Fibroblast of villous mesenchyme (primary cell): ENCODE measurements at regions not wholly inside any gene's neighbourhood (a gene's known extent, or its start where the extent isn't known, plus 50 kb on each side); places are given as distances from the start of the nearest gene placed in this dataset.
A peak's percentile ranks its signal among the peaks of the same experiment; 100 is the strongest.

Experiments used
- DNase-seq: peaks from one replicate; pipeline ENCODE4 v3.0.0-alpha.2; 2010; ENCODE audit warnings: low read depth
- H3K4me3 ChIP-seq: 2 replicates; pipeline ENCODE4 v1.5.1; 2011; ENCODE audit warnings: low read depth, mild to moderate bottlenecking, low read length
- TF ChIP-seq, protein P1 (sequence below): IDR thresholded peaks from 2 replicates; pipeline ENCODE4 v1.5.1; 2012; ENCODE audit warnings: low read depth, mild to moderate bottlenecking, low read length; ENCODE audit not compliant: insufficient read depth

DNA sequence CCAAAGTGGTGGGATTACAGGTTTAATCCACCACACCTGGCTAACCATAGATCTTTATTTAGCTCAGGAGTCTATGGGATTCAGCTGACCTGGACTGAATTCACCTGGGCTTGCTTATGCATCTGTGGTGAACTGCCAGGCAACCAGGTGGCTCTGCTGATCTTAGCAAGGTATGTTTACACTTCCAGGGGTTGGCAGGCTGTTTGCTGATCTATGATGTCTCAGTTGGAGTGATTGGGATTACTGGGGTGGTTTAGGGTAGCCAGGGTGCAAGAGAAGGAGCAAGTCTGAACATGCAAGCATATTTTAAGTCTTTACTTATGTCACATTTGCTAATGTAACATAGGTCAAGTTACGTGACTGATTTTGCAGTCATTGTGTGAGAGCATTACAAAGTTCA lies 63.6 kb upstream of the JAK2 start:
- TF ChIP-seq, protein P1, sequence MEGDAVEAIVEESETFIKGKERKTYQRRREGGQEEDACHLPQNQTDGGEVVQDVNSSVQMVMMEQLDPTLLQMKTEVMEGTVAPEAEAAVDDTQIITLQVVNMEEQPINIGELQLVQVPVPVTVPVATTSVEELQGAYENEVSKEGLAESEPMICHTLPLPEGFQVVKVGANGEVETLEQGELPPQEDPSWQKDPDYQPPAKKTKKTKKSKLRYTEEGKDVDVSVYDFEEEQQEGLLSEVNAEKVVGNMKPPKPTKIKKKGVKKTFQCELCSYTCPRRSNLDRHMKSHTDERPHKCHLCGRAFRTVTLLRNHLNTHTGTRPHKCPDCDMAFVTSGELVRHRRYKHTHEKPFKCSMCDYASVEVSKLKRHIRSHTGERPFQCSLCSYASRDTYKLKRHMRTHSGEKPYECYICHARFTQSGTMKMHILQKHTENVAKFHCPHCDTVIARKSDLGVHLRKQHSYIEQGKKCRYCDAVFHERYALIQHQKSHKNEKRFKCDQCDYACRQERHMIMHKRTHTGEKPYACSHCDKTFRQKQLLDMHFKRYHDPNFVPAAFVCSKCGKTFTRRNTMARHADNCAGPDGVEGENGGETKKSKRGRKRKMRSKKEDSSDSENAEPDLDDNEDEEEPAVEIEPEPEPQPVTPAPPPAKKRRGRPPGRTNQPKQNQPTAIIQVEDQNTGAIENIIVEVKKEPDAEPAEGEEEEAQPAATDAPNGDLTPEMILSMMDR: no peak
- DNase-seq: no peak
- no peak overlapping the region for H3K4me3 ChIP-seq

DNA sequence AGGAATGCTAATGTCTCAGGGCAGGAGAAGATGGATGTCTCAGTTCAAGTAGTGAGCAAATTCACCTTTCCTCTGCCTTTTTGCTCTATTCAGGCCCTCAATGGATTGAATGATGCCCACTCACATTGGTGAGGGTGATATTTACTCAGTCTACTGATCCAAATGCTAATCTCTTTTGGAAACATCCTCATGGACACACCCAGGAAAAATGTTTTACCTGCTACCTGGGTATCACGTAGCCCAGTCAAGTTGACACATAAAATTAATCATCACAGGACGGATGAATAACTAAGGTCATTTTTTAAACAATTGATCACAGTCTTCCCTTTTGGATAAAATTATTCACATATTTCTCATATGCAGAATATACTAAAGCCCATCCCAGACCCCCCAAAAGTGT lies 63.0 kb upstream of the JAK2 start:
- TF ChIP-seq, protein P1: no peak
- no peak overlapping the region for H3K4me3 ChIP-seq
- no peak for DNase-seq

DNA sequence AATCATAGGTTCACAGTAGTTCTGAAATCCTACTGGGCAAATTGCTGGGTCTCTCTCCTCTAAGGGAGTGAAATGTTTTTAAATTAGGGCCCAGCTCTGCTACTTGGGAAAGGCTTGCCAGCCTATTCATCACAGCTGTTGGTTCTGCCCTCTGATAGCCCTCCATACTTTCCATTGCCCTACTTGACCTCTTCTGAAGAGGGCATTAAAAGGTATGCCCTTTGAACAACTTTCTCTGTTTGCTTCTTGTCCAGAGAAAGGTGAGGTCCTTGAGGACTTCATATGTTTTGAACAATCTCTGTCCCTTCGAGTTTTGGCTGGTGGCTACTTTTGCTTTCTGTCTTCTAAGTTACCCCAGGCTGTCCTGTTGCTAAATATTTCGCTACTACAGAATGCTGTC lies 62.3 kb upstream of the JAK2 start:
- DNase-seq: no peak
- no peak overlapping the region for H3K4me3 ChIP-seq
- TF ChIP-seq, protein P1: no peak

DNA sequence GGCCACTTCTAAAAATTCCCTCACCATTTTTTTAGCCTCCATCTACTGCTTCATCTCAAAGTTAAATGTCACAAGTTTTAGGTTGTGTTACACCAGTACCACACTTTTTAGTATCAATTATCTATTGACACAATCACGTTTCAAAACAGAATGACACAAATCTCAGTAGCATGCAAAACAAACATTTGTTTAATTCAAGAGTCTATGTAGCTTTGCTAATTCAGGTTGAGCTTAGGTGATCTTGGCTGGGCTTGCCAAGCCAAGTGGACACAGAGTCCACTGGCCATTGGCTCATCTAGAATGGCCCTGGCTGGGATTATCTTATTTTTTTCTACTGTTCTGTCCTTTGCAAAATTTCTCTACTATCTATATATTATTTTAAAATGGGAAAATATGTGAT lies 61.9 kb upstream of the JAK2 start:
- H3K4me3 ChIP-seq: no peak overlapping the region
- DNase-seq: no peak
- TF ChIP-seq, protein P1: no peak

DNA sequence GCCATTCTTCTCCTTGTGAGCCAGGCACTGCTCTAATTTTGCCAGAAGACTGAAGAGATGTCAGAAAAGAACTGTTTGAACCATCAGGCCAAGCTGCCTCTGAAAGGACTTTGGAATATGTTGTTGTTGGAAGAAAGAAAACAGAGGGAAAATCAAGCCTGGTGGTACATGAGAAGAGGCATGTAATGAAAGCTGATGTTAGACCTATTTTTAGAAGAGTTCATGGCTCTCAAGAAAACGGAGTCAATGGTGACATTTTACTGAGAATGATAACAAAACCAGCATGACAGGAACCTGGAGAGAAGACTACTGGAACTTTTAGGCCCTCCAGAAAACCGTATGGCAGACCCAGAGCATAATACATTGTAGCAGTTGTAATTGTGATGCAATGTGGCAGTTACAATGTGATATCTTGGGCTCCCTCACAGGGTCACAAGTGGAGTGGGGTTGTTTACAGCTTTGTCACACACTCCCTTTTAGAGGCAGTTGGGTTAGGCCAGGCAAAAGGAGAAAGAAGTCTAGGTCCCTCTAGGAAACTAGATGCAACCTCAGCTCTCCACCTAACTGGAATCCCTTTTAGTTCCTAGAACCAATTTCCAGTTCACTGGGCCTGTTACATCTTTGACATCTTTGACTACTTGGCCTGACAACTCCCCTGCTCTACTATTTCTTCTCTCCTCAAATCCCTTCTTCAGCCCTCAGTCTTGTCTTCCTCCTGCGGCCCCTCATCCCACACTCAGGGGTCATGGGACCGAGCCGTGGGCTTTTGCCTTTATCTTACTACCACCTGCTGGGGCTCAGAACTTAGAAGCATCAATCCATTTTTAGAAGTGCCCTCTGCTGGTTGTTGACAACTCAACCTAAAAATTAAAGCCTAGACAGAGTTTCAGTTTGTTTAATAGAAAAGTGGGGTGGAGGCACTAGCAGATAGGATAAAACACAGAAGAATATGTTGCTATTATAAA lies 61.2 kb upstream of the JAK2 start:
- DNase-seq: peak; percentile 63

DNA sequence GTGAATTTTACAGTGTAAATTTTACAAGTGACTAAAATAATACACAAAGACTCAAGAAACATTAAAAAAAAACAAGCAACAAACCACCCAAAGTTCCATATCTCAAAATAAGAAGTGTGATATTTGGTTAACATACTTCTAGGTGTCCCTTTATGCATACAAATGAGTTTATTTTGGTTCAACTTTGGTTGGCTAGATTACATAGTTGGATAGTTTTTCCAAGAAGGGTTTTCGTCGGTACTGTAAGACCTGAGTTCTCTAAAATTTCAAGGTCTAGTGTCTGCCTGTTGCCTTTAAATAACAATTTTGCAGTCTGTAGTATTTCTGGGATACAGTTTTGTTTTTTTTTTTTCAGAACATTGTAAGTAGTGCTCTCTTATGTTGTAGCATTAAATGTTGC lies 58.8 kb upstream of the JAK2 start:
- H3K4me3 ChIP-seq: no peak overlapping the region
- DNase-seq: no peak
- TF ChIP-seq, protein P1: no peak

More for the DNA sequence above, 61.2 kb upstream of the JAK2 start:
- TF ChIP-seq, protein P1: peak; percentile 53
- H3K4me3 ChIP-seq: no peak overlapping the region

DNA sequence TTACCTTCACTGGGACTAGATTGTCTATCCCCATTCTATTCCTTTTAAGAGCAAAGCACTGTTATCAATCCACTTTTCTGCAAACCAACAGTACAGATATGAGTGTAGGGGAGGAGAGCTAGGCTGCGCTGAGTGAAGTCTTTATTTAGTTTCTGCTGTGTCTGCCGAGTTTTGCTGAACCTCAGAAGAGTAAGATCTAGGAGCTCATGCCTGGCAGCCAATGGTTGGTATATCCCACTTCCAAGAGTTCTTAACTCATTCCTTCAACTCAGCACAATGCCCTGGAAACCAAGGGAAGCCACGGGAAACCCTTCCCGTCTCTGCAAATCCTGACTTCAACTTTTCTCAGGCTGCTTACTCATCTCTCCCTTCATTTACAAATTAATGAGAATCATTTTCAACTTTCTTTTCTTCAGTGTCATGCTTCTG lies 58.0 kb upstream of the JAK2 start:
- no peak overlapping the region for H3K4me3 ChIP-seq
- TF ChIP-seq, protein P1: no peak
- DNase-seq: no peak
